ENCODE measurements at regions not wholly inside any gene's neighbourhood (a gene's known extent, or its start where the extent isn't known, plus 50 kb on each side); places are given as distances from the start of the nearest gene placed in this dataset.
"Not testable (repeated sequence)": the region's sequence is repeated elsewhere in the genome, so short reads cannot be mapped to it uniquely, and the experiment has no call there.

DNA sequence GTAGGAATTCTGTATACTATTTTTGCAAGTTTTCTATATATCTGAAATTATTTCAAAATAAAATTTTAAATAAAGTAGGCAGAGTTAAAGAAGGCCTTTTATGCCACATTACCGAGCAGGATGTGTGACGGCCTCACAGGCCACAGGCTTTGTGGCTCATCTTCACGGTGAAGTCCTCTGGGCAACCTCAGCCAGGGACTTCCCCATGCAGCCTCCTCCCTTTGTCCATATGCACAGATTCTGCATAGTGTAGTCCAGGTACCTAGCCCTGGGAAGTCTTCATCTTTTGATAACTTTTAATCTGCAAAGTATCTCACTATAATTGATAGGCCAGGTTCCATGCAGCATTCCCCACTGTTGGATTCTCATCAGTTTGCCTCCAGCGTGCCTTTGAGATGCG, 62.8 kb downstream of the ARHGAP11B start:
- not testable (repeated sequence) for H3K27ac ChIP-seq

DNA sequence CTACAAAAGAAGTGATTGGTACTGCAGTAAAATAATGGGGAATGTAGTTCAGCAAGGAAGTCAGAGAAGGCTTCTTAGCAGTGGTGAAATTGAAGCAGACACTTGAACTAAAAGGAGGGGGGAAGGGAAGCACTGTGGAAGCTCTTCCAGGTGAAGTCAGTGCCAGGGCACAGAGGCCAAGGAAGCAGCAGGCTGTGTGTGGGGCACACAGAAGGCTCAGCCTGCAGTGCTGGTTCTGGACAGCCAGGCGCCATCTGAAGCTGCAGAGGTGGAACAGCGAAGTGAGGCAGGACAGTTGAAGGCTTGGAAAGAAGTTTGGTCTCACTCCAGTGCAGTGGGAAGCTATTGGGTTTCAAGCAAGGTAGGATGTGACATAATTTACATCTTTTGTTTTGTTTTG, 64.2 kb downstream of the ARHGAP11B start:
- H3K27ac ChIP-seq, result not testable (repeated sequence)

DNA sequence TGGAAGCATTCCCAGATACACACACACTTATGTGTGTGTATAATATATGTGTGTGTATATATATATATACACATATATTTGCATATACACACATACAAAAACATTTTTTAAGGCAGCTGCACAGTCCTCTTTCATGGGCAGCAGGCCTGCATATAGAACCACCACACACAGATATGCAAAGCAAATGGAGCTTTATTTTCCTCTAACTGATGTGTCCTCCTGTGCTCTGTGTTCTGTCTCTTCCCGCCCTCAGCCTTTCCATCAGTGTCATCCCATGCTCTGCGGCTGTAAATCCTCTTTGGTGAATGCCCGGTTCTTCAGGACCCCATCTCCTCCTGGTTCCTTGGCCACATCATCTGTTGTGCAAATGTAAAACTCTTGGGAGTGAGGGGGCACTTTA, 69.9 kb downstream of the ARHGAP11B start:
- H3K27ac ChIP-seq, result not testable (repeated sequence)

DNA sequence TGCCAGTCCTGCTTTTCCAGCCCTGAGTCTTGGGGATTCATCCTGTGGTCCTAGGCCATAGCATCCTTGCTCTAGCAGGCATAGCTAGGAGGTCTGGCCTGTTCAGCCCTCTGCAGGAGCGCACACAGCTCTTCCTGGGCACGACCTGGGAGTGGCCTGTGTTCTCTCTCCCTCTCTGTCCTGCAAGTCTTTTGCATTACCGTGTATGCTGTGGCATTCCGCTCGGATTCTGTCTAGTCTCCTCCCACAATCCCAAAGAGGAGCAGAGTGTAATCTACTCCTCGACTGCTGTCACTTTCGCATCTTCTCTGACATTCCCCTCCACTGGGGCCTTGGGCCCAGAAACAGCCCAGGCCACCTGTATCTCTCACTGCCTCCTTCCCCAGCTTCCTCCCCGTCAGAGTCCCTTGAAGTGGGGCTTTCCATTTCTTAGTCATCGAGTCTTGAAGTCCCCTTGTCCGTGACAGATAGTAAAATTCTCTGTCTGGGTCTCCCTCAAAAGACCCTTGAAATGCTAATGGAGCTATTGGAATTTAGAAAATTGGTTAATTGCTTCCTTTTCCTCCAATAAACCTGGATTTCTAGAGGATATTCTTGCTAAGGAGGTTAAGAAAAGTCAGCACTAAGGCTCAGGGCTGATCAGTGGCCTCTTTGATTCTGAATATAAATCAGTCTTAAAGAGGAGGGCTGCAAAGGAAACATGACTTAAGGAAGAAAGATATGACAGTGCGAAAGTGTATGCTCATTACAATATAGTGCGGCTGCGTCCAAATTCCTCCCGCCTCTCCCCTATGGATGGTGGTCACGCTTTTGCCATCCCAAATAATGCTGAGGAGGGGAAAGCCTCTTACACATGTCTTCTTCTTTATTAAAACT, 70.7 kb downstream of the ARHGAP11B start:
- H3K27ac ChIP-seq, result not testable (repeated sequence)

DNA sequence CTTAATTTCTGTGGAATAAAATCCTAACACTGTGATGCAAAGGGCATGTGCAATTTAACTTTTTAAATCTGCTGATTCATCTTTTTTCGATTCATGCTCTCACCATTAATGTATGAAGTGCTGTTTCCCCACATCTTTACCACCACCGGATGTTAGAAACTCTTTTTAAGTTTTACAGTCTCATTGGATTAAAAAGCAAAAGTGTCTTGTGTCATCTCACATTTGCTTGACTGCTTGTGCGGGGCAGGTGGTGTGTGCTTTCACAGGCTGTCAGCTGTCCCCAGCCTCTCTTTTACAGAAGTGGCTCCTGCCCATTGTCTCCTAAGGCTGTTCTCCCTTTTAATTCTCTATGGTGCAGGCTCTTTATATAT, 71.4 kb downstream of the ARHGAP11B start:
- H3K27ac ChIP-seq, result not testable (repeated sequence)

DNA sequence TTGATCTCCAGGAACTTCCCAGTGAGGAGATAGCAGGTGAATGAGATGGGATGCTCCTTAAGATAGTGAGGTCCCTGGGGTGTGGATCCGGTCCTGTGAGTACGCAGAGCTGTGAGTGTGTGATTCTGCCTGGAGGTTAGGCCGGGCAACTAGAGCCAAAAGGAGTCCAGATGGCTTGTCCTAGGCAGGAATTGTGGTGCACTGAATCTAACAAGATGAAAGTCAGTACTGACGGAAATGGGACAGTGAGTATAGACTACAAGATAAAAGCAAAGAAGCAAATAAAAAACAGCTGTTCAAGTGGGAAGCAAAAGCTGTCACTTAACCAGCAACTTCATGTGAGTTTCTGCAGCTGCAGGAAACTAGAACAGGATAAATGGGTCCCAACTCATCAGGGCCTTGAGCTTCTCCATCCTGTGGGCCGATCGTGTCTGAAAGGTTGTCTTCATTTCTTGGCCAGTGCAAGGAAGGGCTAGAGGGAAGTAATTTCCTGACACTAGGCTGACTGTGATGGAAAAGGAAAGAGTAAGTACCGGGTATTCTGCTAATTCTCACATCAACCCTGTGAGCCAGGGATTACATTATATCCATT, 74.2 kb downstream of the ARHGAP11B start:
- not testable (repeated sequence) for H3K27ac ChIP-seq

DNA sequence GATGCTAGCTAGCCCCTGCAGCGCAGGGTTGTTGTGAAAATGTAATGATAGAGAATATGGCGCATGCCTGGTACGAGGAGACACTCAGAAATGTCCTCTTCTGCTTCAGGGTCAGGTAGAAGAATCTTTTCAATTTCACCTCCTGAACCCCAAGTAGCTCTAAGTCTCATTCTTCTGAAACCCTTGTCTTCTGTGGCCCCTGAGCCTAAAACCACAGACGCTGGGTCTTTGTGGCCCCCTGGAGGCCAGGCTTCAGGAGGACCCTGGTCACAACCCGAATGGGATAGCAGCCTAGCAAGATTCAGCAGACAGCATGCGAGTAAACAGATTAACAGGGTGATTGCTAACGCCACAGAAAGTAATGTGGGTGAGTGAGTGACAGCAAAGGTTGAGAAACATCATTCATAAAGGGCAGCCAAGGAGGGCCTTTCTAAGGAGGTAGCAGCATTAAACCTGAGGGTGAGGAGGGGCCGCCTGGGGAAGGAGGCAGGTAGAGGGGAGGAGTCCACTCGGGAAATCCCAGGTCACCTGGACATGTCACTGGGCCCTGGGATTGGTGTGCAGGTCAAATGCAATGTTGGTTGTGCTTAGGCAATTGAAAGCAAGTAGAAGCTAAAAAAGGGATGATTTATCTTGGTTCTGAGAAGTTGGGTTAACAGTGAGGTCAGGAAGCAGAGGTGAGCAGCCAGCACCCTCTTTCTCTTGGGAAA, 82.2 kb downstream of the ARHGAP11B start:
- not testable (repeated sequence) for H3K27ac ChIP-seq

DNA sequence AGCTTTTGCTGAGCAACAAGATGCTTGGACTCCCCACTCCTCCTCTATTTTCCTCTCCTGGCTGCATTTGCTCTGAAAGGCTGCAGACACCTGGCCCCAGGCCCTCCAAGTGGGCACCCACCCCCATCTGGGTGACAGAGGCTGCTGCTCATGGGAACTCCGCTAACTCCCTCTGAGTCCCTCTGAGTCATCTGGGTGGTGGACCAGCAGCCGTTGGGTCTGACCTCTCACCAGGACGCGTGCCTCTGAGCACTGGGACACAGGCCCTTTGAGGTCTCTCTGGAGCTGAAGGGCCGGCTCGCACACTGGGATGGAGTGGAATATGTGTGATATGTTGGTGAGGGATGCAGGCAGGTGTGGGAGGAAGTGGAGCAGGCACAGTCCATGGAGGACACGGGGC, 82.9 kb downstream of the ARHGAP11B start:
- H3K27ac ChIP-seq, result not testable (repeated sequence)

DNA sequence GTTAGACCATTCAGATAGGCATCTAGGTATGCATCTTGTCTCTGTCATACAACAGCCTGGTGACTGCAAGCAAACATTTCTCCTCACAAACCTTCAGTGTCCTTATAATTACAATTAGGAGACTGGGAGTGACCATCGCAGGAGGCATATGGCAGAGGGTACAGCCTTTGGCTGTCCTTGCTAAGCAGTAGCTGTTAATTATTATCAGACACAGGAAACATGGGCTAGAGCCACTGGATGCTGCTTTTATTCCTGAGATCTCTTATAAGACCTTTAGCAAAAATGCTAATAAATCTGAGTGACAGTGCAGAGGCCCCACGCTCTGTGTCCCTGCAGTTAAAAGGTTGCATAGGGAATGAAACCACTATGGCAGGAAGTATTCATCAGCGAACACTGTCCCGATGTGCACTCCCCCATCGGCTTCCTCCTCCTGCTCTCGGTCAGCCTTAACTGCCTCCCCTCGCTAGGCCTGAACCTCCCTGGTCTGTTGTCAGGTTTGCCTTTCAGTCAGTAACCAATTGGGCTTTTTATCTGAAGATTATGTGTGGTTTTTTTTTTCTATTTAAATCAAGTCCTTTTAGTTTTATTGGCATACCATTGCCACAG, 92.2 kb downstream of the ARHGAP11B start:
- not testable (repeated sequence) for H3K27ac ChIP-seq

DNA sequence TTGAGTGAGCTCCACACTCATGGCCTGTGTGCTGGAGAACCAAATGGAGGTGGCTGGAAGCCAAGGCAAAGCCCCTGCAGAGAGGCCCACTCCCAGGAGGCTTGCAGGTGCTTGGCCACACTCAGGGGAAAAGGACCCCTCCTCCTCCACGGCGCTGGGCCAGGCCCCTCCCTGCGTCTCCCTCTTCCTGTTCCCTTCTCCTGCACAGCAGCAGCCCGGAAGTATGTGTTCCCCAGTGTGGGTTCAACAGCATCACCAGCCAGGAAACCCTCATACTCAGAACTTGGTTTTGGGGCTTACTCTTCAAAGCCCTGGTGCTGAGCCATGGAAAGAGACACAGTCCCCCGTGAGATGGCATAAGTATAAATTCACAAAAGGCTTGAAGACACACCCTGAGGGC, 93.4 kb downstream of the ARHGAP11B start:
- not testable (repeated sequence) for H3K27ac ChIP-seq

DNA sequence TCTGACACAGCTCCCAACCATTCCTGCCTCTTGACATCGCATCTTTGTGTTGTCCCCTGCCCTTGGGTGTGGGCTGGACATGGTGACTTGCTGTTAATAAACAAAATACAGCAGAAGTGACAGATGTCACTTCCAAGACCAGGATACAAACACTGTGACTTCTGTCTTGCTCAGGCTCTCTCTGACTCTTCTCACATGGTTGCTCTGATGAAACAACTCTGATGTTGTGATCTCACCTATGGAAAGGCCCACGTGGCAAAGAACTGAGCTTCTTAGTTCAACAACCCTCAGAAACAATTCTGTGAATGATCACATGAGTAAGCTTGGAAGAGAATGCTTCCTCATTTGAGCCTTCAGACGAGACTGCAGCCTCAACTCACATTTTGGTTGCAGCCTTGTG, 94.9 kb downstream of the ARHGAP11B start:
- H3K27ac ChIP-seq, result not testable (repeated sequence)

DNA sequence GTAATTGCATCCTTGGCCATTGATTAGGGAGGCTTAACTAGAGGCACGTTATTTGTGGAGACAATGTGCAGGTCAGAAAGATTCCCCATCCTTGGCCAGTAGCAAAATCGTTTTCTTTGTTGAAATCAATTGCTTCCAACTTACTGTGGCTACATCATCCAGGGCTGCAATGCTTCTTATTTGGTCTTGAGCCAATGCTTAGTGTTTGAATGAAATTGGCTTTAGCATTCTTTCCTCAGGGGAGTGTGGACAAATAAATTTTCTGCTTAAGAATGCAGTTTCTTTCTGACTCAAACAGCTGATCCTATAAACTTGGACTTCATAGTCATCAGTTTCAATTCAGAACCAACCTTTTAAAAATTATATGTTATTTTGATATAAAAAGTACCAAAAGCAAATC, 95.6 kb downstream of the ARHGAP11B start:
- H3K27ac ChIP-seq, result not testable (repeated sequence)

DNA sequence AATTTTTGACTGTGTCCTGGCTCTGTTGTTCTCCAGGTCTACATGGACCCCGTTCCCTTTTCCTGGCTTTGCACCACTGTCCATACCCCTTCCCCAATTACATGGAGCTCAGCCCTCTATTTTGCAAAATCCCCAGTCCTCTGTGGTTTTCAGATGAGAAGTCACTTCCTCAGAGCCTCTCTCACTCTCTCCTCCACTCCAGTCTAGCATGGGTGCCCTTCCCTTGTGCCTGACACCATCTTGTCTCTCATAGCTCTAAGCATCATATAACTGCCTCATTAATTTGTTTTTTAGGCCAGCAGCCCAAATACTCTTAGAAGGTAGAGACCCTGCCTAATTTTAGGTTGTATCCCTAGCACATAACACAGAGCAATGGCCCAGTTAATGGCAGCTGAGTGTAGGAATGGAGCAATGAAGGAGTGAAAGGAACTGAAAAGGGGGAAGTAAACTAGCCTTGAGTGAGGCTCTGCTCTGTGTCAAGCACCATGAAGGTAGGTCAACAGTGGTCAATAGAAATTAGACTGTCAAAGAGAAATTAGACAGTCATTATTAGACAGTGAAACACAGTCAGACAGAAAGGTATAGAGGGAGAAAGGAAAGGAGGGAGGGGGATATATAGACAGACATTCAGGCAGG, 97.7 kb downstream of the ARHGAP11B start:
- not testable (repeated sequence) for H3K27ac ChIP-seq

DNA sequence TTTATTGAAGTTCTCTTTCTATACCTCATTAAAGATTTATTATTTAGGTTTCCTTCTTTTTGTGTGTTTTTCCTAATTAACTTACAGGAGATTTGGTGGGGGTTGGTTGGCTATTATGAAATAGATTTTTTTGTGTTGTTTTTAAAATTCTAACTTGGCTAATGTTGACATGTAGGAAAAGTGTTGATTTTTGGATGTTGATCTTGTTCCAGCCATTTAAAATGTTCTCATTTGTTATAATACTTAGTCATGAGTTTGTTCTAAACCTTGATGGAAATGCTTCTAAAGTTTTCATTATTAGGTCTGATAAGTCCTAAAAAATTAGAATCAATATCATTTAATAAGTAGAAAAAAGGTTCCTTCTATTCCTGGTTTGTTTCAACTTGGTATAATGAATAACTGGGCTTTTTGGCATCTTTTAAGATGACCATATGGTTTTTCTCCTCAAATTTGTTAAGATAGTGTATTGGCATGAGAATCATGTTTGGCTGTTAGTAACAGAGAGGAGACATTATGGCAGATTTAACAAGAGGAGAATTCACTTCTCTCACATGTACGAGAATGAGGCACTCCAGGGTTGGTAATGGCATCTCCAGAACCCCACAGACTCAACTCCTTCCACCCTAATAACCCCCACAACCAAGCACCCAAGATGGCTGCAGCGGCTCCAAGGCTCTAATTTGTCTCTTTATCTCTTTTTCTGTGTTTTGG, 104.1 kb downstream of the ARHGAP11B start:
- H3K27ac ChIP-seq, result not testable (repeated sequence)

DNA sequence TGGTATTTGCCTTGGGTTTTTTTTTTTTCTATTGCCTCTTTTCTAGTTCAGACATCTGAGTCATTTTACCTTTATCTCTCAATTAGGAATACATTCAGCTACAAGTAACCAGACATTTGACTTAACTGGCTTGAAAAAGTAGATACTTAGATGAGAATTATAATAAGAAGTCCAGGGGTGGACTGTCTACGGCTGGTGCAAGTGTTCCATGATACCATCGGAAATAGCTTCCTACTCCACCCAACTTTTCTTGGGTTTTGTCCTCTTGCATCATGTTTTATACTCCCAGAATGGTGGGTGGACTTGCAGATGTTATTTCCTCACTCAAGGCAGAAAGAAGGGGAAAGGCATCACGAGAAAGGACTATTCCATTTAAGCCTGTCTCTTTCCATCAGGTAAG, 104.7 kb downstream of the ARHGAP11B start:
- not testable (repeated sequence) for H3K27ac ChIP-seq

DNA sequence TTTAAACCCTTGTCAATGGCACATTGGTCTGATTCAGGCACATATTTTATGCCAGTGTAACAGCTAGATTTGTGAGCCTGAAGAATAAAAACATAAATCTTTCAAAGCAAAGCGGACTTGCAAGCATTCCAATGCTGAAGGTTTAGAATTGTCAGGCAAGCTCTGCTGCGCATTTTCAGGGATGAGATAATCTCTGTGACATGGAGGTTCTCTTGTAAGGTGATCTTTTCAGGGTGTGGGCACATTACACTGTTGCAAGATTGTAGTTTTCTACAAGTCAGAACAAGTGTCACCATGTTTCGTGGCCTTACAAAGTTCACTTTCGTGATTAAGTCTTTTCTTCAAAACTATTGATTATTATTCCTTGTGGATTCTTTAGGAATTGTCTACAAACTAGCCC, 106.2 kb downstream of the ARHGAP11B start:
- H3K27ac ChIP-seq, result not testable (repeated sequence)

DNA sequence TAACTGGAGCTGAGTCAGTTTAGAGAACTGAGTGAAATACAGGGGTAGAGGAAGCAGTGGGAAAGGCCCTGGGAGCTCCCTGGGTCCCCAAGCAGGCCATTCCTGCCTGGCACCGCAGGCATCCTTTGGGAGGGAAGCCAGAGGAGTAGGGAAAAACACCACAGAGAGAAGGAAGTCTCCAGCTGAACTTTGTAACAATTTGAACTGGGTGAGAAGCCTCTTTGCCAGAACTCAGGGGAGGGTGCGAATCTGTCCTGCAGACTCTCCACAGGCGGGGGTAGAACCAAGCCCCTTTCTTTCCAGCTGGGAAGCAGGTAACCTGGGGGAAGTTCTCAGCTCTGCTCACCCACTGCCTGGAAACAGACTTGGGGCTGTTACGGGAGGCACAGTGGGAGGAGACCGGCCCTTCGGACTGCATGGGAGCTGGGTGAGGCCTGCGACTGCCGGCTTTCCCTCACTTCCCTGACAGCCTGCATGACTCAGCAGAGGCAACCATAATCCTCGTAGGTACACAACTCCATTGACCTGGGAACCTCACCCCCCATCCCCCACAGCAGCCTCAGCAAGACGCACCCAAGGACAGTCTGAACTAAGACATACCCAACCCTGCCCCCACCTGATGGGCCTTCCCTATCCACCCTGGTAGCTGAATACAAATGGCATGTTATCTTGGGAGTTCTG, 110.1 kb downstream of the ARHGAP11B start:
- H3K27ac ChIP-seq, result not testable (repeated sequence)

DNA sequence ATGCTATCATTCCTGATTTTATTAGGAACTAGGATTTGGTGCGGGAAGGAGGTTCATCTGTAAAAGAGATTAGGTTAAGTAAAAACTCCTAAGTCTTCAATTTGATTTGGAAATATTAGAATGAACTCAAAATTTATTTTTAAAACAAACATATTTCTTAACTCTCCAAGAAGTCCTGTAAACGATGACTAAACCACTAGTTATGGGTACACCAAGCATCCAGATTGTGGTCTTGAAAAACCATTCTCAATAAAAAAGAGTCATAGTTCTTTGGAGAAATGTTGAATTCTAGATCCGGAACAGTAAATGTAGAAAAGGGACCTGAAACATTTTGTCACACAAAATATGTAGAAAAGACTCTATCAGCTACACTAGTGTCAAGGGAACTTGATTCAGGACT, 116.9 kb downstream of the ARHGAP11B start:
- H3K27ac ChIP-seq, result not testable (repeated sequence)

DNA sequence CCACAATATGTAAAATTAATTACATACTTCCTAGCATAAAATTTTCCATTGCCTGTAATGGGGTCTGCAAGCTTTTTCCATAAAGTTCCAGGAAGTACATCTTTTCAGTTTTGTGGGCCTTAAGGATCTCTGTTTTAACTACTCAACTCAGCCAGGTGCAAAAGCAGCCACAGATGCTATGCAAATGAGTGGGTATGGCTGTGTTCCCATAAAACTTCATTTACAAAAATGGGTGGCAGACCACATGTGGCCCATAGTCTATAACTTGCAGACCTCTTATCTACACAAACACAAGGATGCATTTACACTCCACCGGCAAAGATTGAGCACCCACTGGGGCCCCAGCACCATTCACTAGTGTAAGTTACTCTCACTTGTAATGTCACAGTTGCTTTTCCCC, 123.1 kb downstream of the ARHGAP11B start:
- H3K27ac ChIP-seq, result not testable (repeated sequence)

DNA sequence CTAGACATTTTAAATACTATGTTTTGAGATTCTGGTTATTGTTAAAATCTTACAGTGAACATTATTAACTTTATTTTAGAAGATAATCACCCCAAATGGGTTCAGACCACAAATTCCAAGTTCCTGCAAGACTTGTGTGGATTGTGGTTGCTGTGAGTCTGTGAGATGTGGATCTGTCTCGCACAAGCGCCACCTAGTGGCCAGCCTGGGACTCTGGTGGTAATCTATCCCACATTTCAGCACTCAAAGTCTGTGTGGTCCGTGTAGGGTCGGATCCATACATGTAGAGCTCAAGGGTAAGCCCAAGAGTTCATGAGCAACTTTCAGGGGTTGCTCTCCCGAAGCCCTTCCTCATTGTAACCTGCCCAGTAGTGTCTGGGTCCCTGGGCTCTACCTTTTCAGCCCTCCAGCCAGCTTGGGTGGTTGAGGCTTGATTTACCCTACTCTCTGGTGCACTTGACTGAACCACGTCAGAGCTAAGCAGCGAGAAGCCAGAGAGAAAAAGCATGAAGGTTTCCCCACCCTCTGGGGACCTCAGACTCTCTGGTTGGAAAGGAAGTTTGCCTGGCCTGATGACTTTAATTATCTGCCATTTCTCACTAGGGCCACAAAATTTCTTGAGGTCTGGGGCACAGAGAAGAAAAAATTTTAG, 129.2 kb downstream of the ARHGAP11B start:
- not testable (repeated sequence) for H3K27ac ChIP-seq
